Stimulated activated CD4-positive, alpha-beta T cell treated with anti-CD3 and anti-CD28 coated beads, Interleukin-12 subunit alpha, Interleukin-12 subunit beta, amount 100 ng/mL, for 24 hours (primary cell): ENCODE measurements at regions not wholly inside any gene's neighbourhood (a gene's known extent, or its start where the extent isn't known, plus 50 kb on each side); places are given as distances from the start of the nearest gene placed in this dataset.
"Not testable (repeated sequence)": the region's sequence is repeated elsewhere in the genome, so short reads cannot be mapped to it uniquely, and the experiment has no call there.

Source experiments
- DNase-seq, 2 experiments: peaks; one replicate each; pipeline ENCODE4 v3.0.0-alpha.2; 2020; ENCODE audit warnings: low read depth in 2 of 2

GRCh38 chr14:103231376-103232019, 102.5 kb upstream of the EIF5 start:
- no peak for DNase-seq

GRCh38 chr14:103232031-103232808, 101.8 kb upstream of the EIF5 start:
- DNase-seq, result no peak

DNA sequence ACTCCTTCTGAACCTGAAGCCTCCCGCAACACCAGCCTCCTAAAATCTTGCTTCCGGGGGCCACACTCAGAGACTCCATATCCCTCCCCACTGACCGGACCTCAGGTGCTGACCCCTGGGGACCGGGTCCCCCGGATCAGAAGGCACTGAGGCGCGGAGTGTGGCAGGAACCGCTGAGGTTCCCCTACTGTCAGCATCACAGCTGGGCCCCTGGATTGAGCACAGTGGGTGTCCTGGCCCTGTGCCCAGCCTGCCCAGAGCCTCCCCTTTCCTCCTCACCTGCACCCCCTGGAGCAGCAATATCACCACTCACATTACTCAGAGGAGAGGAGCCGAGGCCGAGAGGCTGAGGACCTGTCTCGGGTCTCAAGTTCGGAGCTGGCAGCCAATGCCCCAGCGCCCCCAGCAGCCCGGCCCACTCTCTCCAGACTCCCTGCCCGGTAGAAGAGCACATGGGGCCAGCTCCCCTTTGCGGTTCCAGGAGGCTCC, 101.2 kb upstream of the EIF5 start:
- DNase-seq, result no peak

DNA sequence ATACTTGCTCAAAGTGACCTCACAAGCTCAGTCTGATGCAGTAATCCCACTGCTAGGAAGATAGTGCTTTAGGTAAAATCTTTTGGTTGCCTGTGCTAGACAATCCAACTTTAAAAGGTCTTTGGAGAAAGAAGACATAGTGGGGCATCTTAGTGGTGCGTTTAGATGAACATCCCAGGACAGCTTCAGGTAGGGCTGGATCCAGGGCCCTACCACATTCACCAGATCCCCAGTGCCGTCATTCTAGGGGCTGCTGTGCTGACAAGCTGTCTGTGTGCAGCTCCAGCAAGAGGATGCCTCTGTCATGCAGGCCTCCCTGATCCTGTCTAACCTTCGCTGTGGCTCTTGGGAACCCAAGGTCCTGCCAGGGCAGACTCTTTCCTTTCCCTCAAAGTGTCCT, 100.7 kb upstream of the EIF5 start:
- DNase-seq, result no peak

- not testable (repeated sequence) for DNase-seq
Observed at GRCh38 chr14:103234826-103235225, 99.2 kb upstream of the EIF5 start.

DNA sequence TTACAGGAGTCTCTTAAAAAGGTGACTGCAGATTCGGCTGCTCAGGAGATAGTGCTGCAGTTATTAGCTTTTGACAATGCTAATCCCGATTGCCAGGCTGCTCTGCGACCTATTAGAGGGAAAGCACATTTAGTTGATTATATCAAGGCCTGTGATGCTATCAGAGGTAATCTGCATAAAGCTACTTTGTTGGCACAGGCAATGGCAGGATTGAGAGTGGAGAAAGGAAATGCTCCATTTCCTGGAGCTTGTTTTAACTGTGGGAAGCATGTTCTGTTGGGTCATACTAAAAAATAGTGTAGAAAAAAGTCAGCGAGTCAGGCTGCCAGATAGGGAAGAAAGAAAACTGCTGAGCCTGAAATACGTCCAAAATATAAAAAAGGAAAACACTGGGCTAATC, 98.5 kb upstream of the EIF5 start:
- not testable (repeated sequence) for DNase-seq

- no peak for DNase-seq
Observed at GRCh38 chr14:103239751-103240150, 94.3 kb upstream of the EIF5 start.

DNA sequence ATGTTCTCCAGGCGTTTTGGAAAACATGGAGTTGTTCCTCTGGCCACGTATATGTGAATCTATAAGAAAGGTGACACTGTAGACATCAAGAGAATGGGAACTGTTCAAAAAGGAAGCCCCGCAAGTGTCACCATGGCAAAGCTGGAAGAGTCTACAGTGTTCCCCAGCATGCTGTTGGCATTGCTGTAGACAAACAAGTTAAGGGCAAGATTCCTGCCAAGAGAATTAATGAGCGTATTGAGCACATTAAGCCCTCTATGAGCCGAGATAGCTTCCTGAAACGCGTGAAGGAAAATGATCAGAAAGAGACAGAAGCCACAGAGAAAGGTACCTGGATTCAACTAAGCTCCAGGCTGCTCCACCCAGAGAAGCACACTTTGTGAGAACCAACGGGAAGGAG, 92.5 kb upstream of the EIF5 start:
- no peak for DNase-seq

DNA sequence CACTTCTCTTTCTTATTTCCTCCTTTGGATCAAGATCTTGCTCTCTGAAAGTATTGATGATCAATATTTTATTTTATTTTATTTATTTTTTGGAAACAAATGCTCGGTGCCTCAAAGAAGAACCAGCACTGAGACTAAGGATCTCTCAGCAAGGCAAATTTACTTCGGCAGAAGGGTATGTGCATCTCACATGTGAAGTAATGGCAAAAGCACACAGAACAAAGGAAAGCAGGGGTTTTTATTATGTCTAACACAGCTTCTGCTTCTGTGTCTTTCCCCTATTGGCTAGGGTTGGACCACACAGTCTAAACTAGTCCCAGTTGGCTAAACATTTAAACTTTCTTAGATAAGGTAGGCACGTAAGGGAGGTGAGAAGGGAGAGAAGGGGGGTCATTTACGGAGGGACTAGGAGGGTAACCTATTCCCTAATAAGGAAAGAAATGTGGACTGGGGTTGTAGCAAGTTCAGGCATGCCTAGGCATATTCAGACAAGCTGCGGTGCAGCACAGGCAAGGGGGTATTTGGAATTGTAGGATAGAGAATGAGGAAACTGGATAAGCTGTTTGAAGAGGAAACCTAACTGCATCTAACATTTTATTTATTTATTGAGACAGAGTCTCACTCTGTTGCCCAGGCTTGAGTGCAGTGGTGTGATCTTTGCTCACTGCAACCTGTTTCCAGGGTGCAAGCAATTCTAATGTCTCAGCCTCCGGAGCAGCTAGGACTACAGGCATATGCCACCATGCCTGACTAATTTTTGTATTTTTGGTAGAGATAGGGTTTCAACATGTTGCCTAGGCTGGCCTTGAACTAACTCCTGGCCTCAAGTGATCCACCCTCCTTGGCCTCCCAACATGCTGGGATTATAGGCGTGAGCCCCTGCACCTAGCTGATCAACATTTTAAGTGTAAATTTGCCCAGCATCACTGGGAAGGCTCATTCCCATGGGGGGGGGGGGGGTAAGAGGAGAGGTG, 90.0 kb upstream of the EIF5 start:
- DNase-seq, result no peak

GRCh38 chr14:103245624-103246031, 88.4 kb upstream of the EIF5 start:
- DNase-seq, result not testable (repeated sequence)

DNA sequence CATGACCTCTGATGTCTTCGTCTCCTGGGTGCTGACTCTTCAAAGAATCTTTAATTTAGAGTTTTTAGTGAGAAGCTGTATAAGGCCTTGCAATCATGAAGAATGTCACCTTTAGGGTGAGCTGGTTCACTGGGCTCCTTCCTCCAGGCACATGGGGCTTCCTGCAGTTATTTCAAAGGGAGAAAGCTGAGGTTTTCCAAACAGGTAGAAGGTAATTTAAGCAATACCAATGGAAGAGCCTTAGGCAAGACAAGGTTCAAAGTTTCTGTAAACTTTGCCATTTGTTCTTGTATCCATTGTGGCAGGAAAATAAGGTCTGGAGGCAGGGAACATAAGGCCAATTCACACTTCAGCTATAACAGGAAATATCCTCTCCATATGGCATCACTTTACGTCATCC, 88.0 kb upstream of the EIF5 start:
- DNase-seq, result no peak

DNA sequence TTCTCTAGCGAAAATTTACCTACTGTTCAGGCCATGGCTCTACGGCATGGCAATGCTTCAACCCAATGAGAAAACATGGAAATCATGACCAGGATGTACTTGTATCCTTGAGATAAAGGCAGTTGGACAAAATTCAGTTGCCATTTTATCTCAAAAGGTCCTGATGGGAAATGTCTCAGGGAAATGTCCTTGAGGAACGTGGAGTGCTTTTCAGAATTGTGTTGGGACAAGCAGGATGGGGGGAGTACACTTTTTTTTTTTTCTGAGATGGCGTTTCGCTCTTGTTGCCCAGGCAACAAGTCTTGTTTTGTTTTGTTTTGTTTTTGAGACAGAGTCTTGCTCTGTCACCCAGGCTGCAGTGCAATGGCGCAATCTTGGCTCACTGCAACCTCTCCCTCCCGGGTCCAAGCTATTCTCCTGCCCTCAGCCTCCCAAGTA, 86.8 kb upstream of the EIF5 start:
- no peak for DNase-seq

- no peak for DNase-seq
Observed at GRCh38 chr14:103250181-103250580, 83.9 kb upstream of the EIF5 start.

GRCh38 chr14:103250874-103251273, 83.2 kb upstream of the EIF5 start:
- DNase-seq, result no peak

DNA sequence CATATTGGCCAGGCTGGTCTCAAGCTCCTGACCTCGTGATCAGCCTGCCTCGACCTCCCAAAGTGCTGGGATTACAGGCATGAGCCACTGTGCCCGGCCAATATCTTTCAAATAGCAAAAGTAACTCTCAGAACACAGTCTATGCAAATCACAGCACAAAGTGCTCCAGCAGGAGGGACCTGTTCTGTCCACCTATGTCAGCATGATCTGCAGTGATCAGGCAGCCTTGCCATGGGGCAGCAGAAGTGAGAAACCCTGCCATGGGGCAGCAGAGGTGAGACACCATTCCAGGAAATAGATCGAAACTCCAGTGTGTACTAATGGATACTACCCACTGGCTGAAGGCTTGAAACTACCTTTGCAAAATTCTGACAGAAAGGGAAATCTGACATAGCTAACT, 78.5 kb upstream of the EIF5 start:
- no peak for DNase-seq

DNA sequence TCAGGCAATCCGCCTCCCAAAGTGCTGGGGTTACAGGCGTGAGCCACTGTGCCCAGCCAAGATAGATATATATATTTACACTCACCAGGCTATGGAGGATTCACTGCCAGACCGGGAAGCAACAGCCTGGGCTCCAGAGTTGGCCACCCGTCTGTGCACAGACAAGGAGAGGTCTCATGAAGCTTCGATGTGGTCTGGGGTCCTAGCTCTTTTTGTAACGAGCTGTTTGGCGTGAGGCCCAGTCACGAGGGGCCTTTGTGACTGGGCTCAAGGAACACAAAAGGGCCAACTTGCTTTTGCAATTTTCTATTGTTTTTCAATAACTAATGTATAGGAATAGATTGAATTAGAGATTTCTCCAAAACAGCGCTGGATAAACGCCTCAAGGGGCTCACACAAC, 77.6 kb upstream of the EIF5 start:
- no peak for DNase-seq

DNA sequence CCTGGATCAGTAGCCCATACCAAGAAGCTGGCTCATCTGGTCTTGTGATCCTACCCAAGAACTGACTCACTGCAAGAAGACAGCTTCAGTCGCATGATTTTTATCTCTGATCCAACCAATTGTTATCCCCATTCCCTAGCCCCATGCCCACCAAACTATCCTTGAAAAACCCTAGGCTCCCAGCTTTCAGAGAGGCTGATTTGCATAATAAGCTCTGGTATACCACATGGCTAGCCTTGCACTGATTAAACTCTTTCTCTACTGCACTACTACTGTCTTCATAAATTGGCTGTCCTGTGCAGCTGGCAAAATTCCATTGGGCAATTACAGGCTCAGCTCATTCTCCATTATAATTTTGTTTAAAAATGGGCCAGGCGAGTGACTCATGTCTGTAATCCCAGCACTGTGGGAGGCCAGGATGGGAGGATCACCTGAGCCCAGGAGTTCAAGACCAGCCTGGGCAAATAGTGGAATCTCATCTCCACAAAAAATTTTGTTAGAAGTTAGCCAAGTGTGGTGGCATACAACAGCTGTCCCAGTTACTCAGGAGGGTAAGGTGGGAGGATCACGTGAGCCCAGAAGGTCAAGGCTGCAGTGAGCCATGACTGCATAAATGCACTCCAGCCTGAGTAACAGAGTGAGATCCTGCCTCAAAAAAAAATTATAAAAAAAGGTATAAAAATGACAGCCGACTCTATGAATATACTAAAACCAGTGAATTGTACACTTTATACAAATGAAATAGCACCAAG, 76.7 kb upstream of the EIF5 start:
- no peak for DNase-seq

- no peak for DNase-seq
Observed at GRCh38 chr14:103258211-103258610, 75.8 kb upstream of the EIF5 start.

- no peak for DNase-seq
Observed at GRCh38 chr14:103259184-103259583, 74.9 kb upstream of the EIF5 start.

DNA sequence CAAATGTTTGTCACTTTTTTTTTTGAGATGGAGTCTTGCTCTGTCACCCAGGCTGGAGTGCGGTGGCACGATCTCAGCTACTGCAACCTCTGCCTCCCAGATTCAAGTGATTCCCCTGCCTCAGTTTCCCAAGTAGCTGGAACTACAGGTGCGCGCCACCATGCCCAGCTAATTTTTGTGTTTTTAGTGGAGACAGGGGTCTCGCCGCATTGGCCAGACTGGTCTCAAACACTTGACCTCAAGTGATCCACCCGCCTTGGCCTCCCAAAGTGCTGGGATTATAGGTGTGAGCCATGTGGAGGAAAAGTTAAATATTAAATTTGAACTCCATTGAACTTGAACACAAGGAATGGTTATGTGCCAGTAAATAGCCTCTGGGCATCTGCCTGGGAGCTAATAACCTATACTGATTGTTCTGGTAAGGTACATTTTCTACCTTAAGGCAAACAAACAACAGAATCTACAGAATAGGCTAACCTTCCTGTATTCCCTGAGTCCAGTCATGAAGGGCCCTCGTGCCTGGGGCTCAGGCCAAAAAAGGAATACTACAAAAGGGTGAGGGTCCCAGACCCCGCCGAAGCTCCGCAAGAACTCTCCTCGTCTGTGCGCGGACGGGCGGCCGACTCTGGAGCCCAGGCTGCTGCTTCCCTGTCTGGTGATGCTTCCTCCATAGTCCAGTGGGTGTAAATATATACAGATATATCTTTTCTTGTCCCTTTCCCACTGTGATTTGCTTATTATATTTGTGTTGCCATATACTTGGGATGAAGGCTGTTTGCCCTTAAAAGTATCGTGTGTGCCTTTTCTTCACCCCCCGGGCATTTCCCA, 74.0 kb upstream of the EIF5 start:
- DNase-seq, result no peak
